Fibroblast of gingiva (primary cell): ENCODE measurements at regions not wholly inside any gene's neighbourhood (a gene's known extent, or its start where the extent isn't known, plus 50 kb on each side); places are given as distances from the start of the nearest gene placed in this dataset.

Experiments
- DNase-seq: peaks from one replicate; pipeline ENCODE4 v3.0.0-alpha.2; 2011; ENCODE audit warnings: low read depth

- no peak for DNase-seq
Observed at GRCh38 chr18:33817096-33817495, 239.1 kb downstream of the ASXL3 start.

- no peak for DNase-seq
Observed at GRCh38 chr18:33814546-33814945, 236.5 kb downstream of the ASXL3 start.

GRCh38 chr18:33812186-33812585 lies 234.2 kb downstream of the ASXL3 start:
- DNase-seq: no peak

- no peak for DNase-seq
Observed at GRCh38 chr18:33805592-33805991, 227.6 kb downstream of the ASXL3 start.

- peak; percentile 13 for DNase-seq
Observed at GRCh38 chr18:33804258-33804657, 226.2 kb downstream of the ASXL3 start.

GRCh38 chr18:33803636-33804035 lies 225.6 kb downstream of the ASXL3 start:
- DNase-seq: no peak

GRCh38 chr18:33802955-33803354 lies 224.9 kb downstream of the ASXL3 start:
- DNase-seq: no peak
